K562 (cell line): ENCODE measurements at regions not wholly inside any gene's neighbourhood (a gene's known extent, or its start where the extent isn't known, plus 50 kb on each side); places are given as distances from the start of the nearest gene placed in this dataset.

Experiments
- E2F3 ChIP-seq: fragments of 250-450 bp; sonication (Bioruptor Pico); IDR thresholded peaks from 2 replicates; pipeline ENCODE4 v1.4.0; 2020; ENCODE audit warnings: mild to moderate bottlenecking
- EP400 ChIP-seq: fragments of 450-650 bp; IDR thresholded peaks from 2 replicates; pipeline ENCODE4 v1.6.1; 2017; ENCODE audit warnings: antibody characterized with exemption, mild to moderate bottlenecking, moderate library complexity
- ETS2 ChIP-seq: IDR thresholded peaks from 2 replicates; pipeline ENCODE4 v1.6.1; 2016; ENCODE audit warnings: borderline replicate concordance, missing genetic modification characterization, mild to moderate bottlenecking, moderate library complexity, missing compliant biosample characterization; ENCODE audit not compliant: poor library complexity, severe bottlenecking
- GATAD2A ChIP-seq: fragments of 450-650 bp; IDR thresholded peaks from 2 replicates; pipeline ENCODE4 v1.6.1; 2017
- NCOA6 ChIP-seq: fragments of 450-650 bp; IDR thresholded peaks from 2 replicates; pipeline ENCODE4 v1.6.1; 2017; ENCODE audit warnings: mild to moderate bottlenecking
- NEUROD1 ChIP-seq: fragments of 150-350 bp; IDR thresholded peaks from 2 replicates; pipeline ENCODE4 v1.6.1; 2014; ENCODE audit warnings: borderline replicate concordance, low read length, low read depth; ENCODE audit not compliant: partially characterized antibody
- SMARCC2 ChIP-seq: fragments of 450-650 bp; IDR thresholded peaks from 2 replicates; pipeline ENCODE4 v1.6.1; 2017; ENCODE audit warnings: antibody characterized with exemption, moderate library complexity, mild to moderate bottlenecking, low read depth
- YBX1 ChIP-seq: fragments of 450-650 bp; IDR thresholded peaks from 2 replicates; pipeline ENCODE4 v1.7.1; 2016; ENCODE audit warnings: mild to moderate bottlenecking
- ZBTB17 ChIP-seq: fragments of 450-650 bp; formaldehyde crosslinking; IDR thresholded peaks from 2 replicates; pipeline ENCODE4 v1.4.0; 2020; ENCODE audit warnings: mild to moderate bottlenecking
- ZNF282 ChIP-seq: sonication (generic); formaldehyde crosslinking; IDR thresholded peaks from 2 replicates; pipeline ENCODE4 v1.8.1; 2023; ENCODE audit warnings: missing genetic modification reagents
- ZNF589 ChIP-seq: fragments of 200-800 bp; sonication (Bioruptor generic); IDR thresholded peaks from 2 replicates; pipeline ENCODE4 v1.6.1; 2016; ENCODE audit warnings: low read depth, missing genetic modification characterization, missing compliant biosample characterization
- ZNF76 ChIP-seq: fragments of 250-450 bp; sonication (Bioruptor Pico); IDR thresholded peaks from 2 replicates; pipeline ENCODE4 v1.4.0; 2020; ENCODE audit warnings: mild to moderate bottlenecking, moderate library complexity, borderline replicate concordance
- ZNF77 ChIP-seq: fragments of 250-450 bp; sonication (Bioruptor Pico); IDR thresholded peaks from 2 replicates; pipeline ENCODE4 v1.5.0; 2020
- TF ChIP-seq, protein P1 (sequence below): fragments of 450-650 bp; formaldehyde crosslinking; IDR thresholded peaks from 2 replicates; pipeline ENCODE4 v1.4.0; 2020; ENCODE audit warnings: mild to moderate bottlenecking, mixed read lengths
- TF ChIP-seq, protein P2 (sequence below): fragments of 250-450 bp; sonication (Bioruptor Pico); IDR thresholded peaks from 2 replicates; pipeline ENCODE4 v1.4.0; 2020; ENCODE audit warnings: borderline replicate concordance
- TF ChIP-seq, protein P3 (sequence below): fragments of 250-450 bp; sonication (Bioruptor Pico); IDR thresholded peaks from 2 replicates; pipeline ENCODE4 v1.4.0; 2020; ENCODE audit warnings: mild to moderate bottlenecking, moderate library complexity

DNA sequence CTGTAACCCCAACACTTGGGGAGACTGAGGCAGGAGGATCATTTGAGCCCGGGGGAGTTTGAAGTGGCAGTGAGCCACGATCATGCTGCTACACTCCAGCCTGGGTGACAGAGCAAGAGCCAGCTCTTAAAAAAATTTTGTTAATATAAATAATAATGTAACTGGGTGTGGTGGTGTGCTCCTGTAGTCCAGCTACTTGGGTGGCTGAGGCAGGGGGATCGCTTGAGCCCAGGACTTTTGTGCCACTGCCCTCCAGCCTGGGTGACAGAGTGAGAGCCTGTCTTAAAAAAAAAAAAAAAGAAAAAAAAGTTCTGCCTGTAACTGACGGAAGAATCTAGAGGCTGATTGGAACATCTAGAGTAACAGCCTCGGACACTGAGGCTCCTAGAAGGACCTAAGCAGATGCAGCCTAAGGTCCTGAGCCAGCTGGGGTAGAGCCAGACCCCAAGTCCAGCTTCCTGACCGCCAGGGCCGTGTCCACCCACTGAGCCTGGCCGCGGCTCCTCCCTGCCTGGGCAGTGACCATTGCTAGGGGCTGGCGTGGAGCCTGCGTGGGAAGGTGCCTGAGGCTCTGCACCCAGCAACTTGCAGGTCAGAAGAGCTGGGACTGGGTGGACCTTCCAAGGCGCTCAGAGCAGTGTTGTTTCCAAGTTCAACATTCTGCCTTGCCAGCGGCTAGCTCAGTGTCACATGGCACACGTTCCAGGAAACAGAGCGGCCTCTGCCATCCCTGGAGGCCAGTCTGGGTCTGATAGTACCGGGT is 209.4 kb upstream of the CIBAR2 start (continued):
- TF ChIP-seq, protein P1, sequence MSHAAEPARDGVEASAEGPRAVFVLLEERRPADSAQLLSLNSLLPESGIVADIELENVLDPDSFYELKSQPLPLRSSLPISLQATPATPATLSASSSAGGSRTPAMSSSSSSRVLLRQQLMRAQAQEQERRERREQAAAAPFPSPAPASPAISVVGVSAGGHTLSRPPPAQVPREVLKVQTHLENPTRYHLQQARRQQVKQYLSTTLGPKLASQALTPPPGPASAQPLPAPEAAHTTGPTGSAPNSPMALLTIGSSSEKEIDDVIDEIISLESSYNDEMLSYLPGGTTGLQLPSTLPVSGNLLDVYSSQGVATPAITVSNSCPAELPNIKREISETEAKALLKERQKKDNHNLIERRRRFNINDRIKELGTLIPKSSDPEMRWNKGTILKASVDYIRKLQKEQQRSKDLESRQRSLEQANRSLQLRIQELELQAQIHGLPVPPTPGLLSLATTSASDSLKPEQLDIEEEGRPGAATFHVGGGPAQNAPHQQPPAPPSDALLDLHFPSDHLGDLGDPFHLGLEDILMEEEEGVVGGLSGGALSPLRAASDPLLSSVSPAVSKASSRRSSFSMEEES: no peak
- TF ChIP-seq GATAD2A (peak; percentile 74; the same call in 1 of the 2 replicates), ZBTB17 (CRISPR knock-in tag) (peak; percentile 71; the same call in 1 of the 2 replicates), E2F3 (CRISPR knock-in tag) (peak; percentile 65; the same call in 1 of the 2 replicates), ZNF76 (CRISPR knock-in tag) (peak; percentile 81; the same call in 1 of the 2 replicates), ZNF282 (CRISPR knock-in tag) (no peak), EP400 (no peak), SMARCC2 (no peak), YBX1 (no peak), NEUROD1 (no peak), ZNF589 (CRISPR knock-in tag) (0 out of 2 replicates have a peak, but pooled peaks have one; percentile 5), ETS2 (no peak), NCOA6 (no peak), ZNF77 (no peak)
- TF ChIP-seq, protein P2, sequence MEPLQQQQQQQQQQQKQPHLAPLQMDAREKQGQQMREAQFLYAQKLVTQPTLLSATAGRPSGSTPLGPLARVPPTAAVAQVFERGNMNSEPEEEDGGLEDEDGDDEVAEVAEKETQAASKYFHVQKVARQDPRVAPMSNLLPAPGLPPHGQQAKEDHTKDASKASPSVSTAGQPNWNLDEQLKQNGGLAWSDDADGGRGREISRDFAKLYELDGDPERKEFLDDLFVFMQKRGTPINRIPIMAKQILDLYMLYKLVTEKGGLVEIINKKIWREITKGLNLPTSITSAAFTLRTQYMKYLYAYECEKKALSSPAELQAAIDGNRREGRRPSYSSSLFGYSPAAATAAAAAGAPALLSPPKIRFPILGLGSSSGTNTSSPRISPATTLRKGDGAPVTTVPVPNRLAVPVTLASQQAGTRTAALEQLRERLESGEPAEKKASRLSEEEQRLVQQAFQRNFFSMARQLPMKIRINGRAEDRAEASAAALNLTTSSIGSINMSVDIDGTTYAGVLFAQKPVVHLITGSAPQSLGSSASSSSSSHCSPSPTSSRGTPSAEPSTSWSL (CRISPR knock-in tag): no peak
- TF ChIP-seq, protein P3, sequence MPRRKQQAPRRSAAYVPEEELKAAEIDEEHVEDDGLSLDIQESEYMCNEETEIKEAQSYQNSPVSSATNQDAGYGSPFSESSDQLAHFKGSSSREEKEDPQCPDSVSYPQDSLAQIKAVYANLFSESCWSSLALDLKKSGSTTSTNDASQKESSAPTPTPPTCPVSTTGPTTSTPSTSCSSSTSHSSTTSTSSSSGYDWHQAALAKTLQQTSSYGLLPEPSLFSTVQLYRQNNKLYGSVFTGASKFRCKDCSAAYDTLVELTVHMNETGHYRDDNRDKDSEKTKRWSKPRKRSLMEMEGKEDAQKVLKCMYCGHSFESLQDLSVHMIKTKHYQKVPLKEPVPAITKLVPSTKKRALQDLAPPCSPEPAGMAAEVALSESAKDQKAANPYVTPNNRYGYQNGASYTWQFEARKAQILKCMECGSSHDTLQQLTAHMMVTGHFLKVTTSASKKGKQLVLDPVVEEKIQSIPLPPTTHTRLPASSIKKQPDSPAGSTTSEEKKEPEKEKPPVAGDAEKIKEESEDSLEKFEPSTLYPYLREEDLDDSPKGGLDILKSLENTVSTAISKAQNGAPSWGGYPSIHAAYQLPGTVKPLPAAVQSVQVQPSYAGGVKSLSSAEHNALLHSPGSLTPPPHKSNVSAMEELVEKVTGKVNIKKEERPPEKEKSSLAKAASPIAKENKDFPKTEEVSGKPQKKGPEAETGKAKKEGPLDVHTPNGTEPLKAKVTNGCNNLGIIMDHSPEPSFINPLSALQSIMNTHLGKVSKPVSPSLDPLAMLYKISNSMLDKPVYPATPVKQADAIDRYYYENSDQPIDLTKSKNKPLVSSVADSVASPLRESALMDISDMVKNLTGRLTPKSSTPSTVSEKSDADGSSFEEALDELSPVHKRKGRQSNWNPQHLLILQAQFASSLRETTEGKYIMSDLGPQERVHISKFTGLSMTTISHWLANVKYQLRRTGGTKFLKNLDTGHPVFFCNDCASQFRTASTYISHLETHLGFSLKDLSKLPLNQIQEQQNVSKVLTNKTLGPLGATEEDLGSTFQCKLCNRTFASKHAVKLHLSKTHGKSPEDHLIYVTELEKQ (CRISPR knock-in tag): no peak
